IMR-90 (cell line): ENCODE measurements at regions not wholly inside any gene's neighbourhood (a gene's known extent, or its start where the extent isn't known, plus 50 kb on each side); places are given as distances from the start of the nearest gene placed in this dataset.

Experiments used
- ATAC-seq: fragments of 200-7000 bp; cut with Tn5 transposase; 2 replicates; pipeline ENCODE4 v1.9.1; 2020; ENCODE audit warnings: low read depth, mild to moderate bottlenecking, moderate library complexity
- BruUV-seq: library from RNA; stranded (reverse); fragments of 400-500 nt; replicated peaks from 2 replicates; lab custom pipeline; 2021; lab: Mats Ljungman, UMichigan
- CTCF ChIA-PET: fragments of 300-600 bp; formaldehyde crosslinking; extraction: SDS; loops from one replicate; lab custom pipeline; 2021; ENCODE audit warnings: antibody characterized with exemption; lab: Yijun Ruan, JAX
- POLR2A ChIA-PET: fragments of 300-600 bp; sonication (Branson Sonifier 250); formaldehyde crosslinking; loops from one replicate; lab custom pipeline; 2022; ENCODE audit warnings: antibody characterized with exemption; ENCODE audit not compliant: unreplicated experiment; lab: Charles Lee
- DNase-seq: peaks from one replicate; pipeline ENCODE4 v3.0.0; 2013
- H2AFZ ChIP-seq: replicated peaks from 2 replicates; pipeline ENCODE3; 2013; ENCODE audit warnings: low read length, mild to moderate bottlenecking; ENCODE audit not compliant: poor library complexity
- H2AK5ac ChIP-seq: 2 replicates; pipeline ENCODE4 v1.6.1; 2013; ENCODE audit warnings: low read depth, low read length, inconsistent platforms
- H2AK9ac ChIP-seq: replicated peaks from 2 replicates; pipeline ENCODE3; 2013; ENCODE audit warnings: mild to moderate bottlenecking, low read depth, low read length, moderate library complexity; ENCODE audit not compliant: poor library complexity
- H2BK120ac ChIP-seq: 2 replicates; pipeline ENCODE4 v1.6.1; 2013; ENCODE audit warnings: low read depth, low read length, inconsistent platforms
- H2BK15ac ChIP-seq: 3 replicates; pipeline ENCODE4 v1.6.1; 2013; ENCODE audit warnings: low read depth, low read length, inconsistent platforms
- H2BK20ac ChIP-seq: 2 replicates; pipeline ENCODE4 v1.6.1; 2013; ENCODE audit warnings: low read depth, mild to moderate bottlenecking, inconsistent platforms, low read length, moderate library complexity
- H2BK5ac ChIP-seq: 2 replicates; pipeline ENCODE4 v1.6.1; 2013; ENCODE audit warnings: mild to moderate bottlenecking, low read depth, low read length, inconsistent platforms; ENCODE audit not compliant: poor library complexity, severe bottlenecking
- H3K14ac ChIP-seq: replicated peaks from 2 replicates; pipeline ENCODE4 v1.6.1; 2013; ENCODE audit warnings: low read depth, low read length, inconsistent platforms
- H3K18ac ChIP-seq: 2 replicates; pipeline ENCODE4 v1.6.1; 2013; ENCODE audit warnings: low read depth, low read length, control low read depth
- H3K23ac ChIP-seq: 2 replicates; pipeline ENCODE4 v1.6.1; 2013; ENCODE audit warnings: low read depth, low read length, inconsistent platforms
- H3K27ac ChIP-seq: 2 replicates; pipeline ENCODE4 v1.5.1; 2013; ENCODE audit warnings: mild to moderate bottlenecking, control low read depth, low read length; ENCODE audit not compliant: insufficient read depth
- H3K27me3 ChIP-seq: 2 replicates; pipeline ENCODE4 v1.6.1; 2013; ENCODE audit warnings: low read length; ENCODE audit not compliant: control insufficient read depth, insufficient read depth
- H3K36me3 ChIP-seq: 2 replicates; pipeline ENCODE4 v1.6.1; 2013; ENCODE audit warnings: low read length, mixed read lengths; ENCODE audit not compliant: control insufficient read depth, insufficient read depth
- H3K4ac ChIP-seq: 2 replicates; pipeline ENCODE4 v1.6.1; 2013; ENCODE audit warnings: low read depth, low read length, inconsistent platforms
- H3K4me1 ChIP-seq: 2 replicates; pipeline ENCODE4 v1.6.1; 2013; ENCODE audit warnings: low read length, mixed read lengths; ENCODE audit not compliant: control insufficient read depth, insufficient read depth
- H3K4me2 ChIP-seq: 2 replicates; pipeline ENCODE4 v1.6.1; 2013; ENCODE audit warnings: low read depth, mild to moderate bottlenecking, control low read depth, low read length, moderate library complexity
- H3K4me3 ChIP-seq: 2 replicates; pipeline ENCODE4 v1.5.1; 2013; ENCODE audit warnings: low read depth, mild to moderate bottlenecking, control low read depth, low read length, moderate library complexity; ENCODE audit not compliant: insufficient read depth
- H3K56ac ChIP-seq: 2 replicates; pipeline ENCODE4 v1.6.1; 2013; ENCODE audit warnings: low read length, inconsistent platforms; ENCODE audit not compliant: insufficient read depth; ENCODE audit errors: extremely low read depth
- H3K79me1 ChIP-seq, 2 experiments: 2 replicates each; pipeline ENCODE4 v1.6.1; 2013; ENCODE audit warnings: low read length in 2 of 2, inconsistent platforms in 1 of 2, low read depth in 1 of 2
- H3K9ac ChIP-seq: 2 replicates; pipeline ENCODE4 v1.6.1; 2013; ENCODE audit warnings: low read depth, low read length, control low read depth
- H3K9me1 ChIP-seq: 2 replicates; pipeline ENCODE4 v1.6.1; 2013; ENCODE audit warnings: low read length, inconsistent platforms; ENCODE audit not compliant: insufficient read depth
- H3K9me3 ChIP-seq: 2 replicates; pipeline ENCODE4 v1.6.1; 2013; ENCODE audit warnings: low read length; ENCODE audit not compliant: control insufficient read depth, insufficient read depth
- H4K20me1 ChIP-seq: 2 replicates; pipeline ENCODE4 v1.6.1; 2013; ENCODE audit warnings: low read length, inconsistent platforms; ENCODE audit not compliant: insufficient read depth
- H4K5ac ChIP-seq: 2 replicates; pipeline ENCODE4 v1.6.1; 2013; ENCODE audit warnings: mild to moderate bottlenecking, low read depth, low read length, control low read depth
- H4K8ac ChIP-seq, 2 experiments: 2 replicates each; pipeline ENCODE4 v1.6.1; 2013; ENCODE audit warnings: low read depth in 2 of 2, low read length in 2 of 2, control low read depth in 1 of 2, inconsistent platforms in 1 of 2
- H4K91ac ChIP-seq: 2 replicates; pipeline ENCODE4 v1.6.1; 2013; ENCODE audit warnings: low read depth, low read length, inconsistent platforms; ENCODE audit not compliant: insufficient read depth
- CEBPB ChIP-seq: IDR thresholded peaks from 2 replicates; pipeline ENCODE4 v1.6.1; 2012; ENCODE audit warnings: low read depth, low read length, improper control_type of control experiment
- CHD1 ChIP-seq: IDR thresholded peaks from 2 replicates; pipeline ENCODE4 v1.6.1; 2012; ENCODE audit warnings: low read depth, low read length, improper control_type of control experiment
- FOS ChIP-seq: fragments of 150-350 bp; IDR thresholded peaks from 2 replicates; pipeline ENCODE4 v1.6.1; 2016; ENCODE audit warnings: low read depth, low read length
- MAFK ChIP-seq: IDR thresholded peaks from 2 replicates; pipeline ENCODE4 v1.6.1; 2012; ENCODE audit warnings: low read depth, low read length, improper control_type of control experiment
- NFE2L2 ChIP-seq: fragments of 150-350 bp; IDR thresholded peaks from 2 replicates; pipeline ENCODE4 v1.6.1; 2016; ENCODE audit warnings: low read depth, mild to moderate bottlenecking, low read length
- POLR2A ChIP-seq: IDR thresholded peaks from 2 replicates; pipeline ENCODE4 v1.6.1; 2012; ENCODE audit warnings: mild to moderate bottlenecking, low read depth, low read length
- RAD21 ChIP-seq: IDR thresholded peaks from 2 replicates; pipeline ENCODE4 v1.6.1; 2012; ENCODE audit warnings: low read length, improper control_type of control experiment
- RCOR1 ChIP-seq: IDR thresholded peaks from 2 replicates; pipeline ENCODE4 v1.6.1; 2012; ENCODE audit warnings: mild to moderate bottlenecking, low read length, improper control_type of control experiment; ENCODE audit not compliant: insufficient replicate concordance
- USF2 ChIP-seq: fragments of 150-350 bp; IDR thresholded peaks from 2 replicates; pipeline ENCODE4 v1.6.1; 2017; ENCODE audit warnings: mild to moderate bottlenecking, antibody characterized with exemption, low read length, low read depth
- WGBS, 2 experiments: methylation state at CpG; one replicate each; pipeline versions ENCODE4 v1.1.5 to v1.1.7; 2013; ENCODE audit warnings: missing lambda C conversion rate in 2 of 2; ENCODE audit not compliant: insufficient read length in 1 of 2; ENCODE audit errors: extremely low coverage in 2 of 2; 5-methylcytosine and 5-hydroxymethylcytosine counted together
- dilution Hi-C: fragments of 300-500 bp; cut with HindIII; formaldehyde crosslinking; loops from one replicate; pipeline ENCODE4 v1.14.3; 2018; ENCODE audit warnings: low sequenced_read_pairs; ENCODE audit not compliant: unreplicated experiment
- in situ Hi-C: fragments of 300-500 bp; cut with MboI; formaldehyde crosslinking; loops from 3 replicates; pipeline ENCODE4 v1.14.3; 2019; ENCODE audit warnings: low sequenced_read_pairs, inconsistent platforms, mixed read lengths
- intact Hi-C: fragments of 100-400 bp; cut with micrococcal nuclease; formaldehyde crosslinking; loops from 2 replicates; pipeline ENCODE4 v1.10.0; 2022

DNA sequence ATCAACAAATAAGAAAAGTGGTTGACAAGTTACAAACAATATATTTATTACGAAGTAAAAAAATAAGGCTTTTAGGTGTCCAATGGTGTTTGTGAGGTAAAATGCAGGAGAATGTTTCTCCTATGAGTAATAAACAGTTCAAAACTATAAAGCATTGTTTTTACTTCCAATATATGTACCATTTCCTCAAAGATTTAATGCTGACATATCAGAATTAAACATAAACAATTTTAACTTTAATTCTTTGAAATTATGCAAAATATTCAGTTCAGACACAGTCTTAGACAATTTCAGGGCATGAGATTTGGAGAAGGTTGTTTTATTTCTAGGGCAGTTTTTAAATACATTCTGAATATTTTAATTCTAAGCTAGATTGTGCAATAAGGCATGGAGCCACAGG, 602.5 kb upstream of the DPPA4 start:
- Histone ChIP-seq H2BK15ac (no peak overlapping the region), H3K36me3 (no peaks in the 10 kb centered on the region), H2BK5ac (no peak overlapping the region), H3K23ac (no peak overlapping the region), H3K4me3 (no peak overlapping the region), H3K9me3 (no peaks in the 10 kb centered on the region), H3K56ac (no peak overlapping the region), H2AK5ac (no peak overlapping the region), H3K27me3 (no peaks in the 10 kb centered on the region), H3K4ac (no peak overlapping the region), H3K9me1 (no peaks in the 10 kb centered on the region), H4K91ac (no peak overlapping the region), H4K8ac (no peak overlapping the region), H3K18ac (no peak overlapping the region), H2BK20ac (no peak overlapping the region), H3K4me2 (no peak overlapping the region), H3K4me1 (no peaks in the 10 kb centered on the region), H2AK9ac (no peak overlapping the region), H3K14ac (no peak overlapping the region), H3K27ac (no peak overlapping the region), H2BK120ac (no peak overlapping the region), H4K5ac (no peak overlapping the region), H4K20me1 (no peaks in the 10 kb centered on the region), H3K9ac (no peak overlapping the region), H3K79me1 (no peaks in the 10 kb centered on the region), H2AFZ (no peak overlapping the region)
- WGBS, 2 experiments: no CpG with 5 or more reads among the region's 1 CpG
- POLR2A ChIA-PET: no interaction called here
- no peak for ATAC-seq
- intact Hi-C loops: no loop called here
- CTCF ChIA-PET: interaction anchor here (0.5 kb wide), 1 partner anchor 28 kb away, joined by 3 read pairs; no protein-coding TSS in a partner anchor
- dilution Hi-C loops: no loop called here
- no peak for DNase-seq
- in situ Hi-C loops: no loop called here
- no TSS peak for BruUV-seq
- TF ChIP-seq MAFK: peak; percentile 86
- TF ChIP-seq FOS: no peak
- TF ChIP-seq CHD1: no peak
- TF ChIP-seq RCOR1: no peak
- no peak for TF ChIP-seq USF2
- 0 out of 2 replicates have a peak, but pooled peaks have one; percentile 62 for TF ChIP-seq CEBPB
- TF ChIP-seq NFE2L2: no peak
- no peak for TF ChIP-seq RAD21
- no peak for TF ChIP-seq POLR2A
